Spleen (tissue), 11 donors: ENCODE measurements at regions not wholly inside any gene's neighbourhood (a gene's known extent, or its start where the extent isn't known, plus 50 kb on each side); places are given as distances from the start of the nearest gene placed in this dataset.

ENCODE experiments used
- DNase-seq: peaks from one replicate; pipeline ENCODE4 v3.0.0-alpha.2; 2020
- H3K27ac ChIP-seq, 8 donors: fragments of 200-600 bp; sonication (generic) in 7 of 8; 1 replicate in 4 of 8; 2 replicates in 4 of 8; pipeline versions ENCODE4 v1.5.0 to v1.8.0; 2016 to 2021; ENCODE audit warnings: inconsistent platforms in 4 of 8, mild to moderate bottlenecking in 4 of 8, moderate library complexity in 1 of 8
- H3K27me3 ChIP-seq, 7 donors: fragments of 200-600 bp; sonication (generic) in 6 of 7; replicated peaks in 1 of 7; 1 replicate in 4 of 7; 2 replicates in 3 of 7; pipeline versions ENCODE4 v1.5.0 to v1.8.0; 2016 to 2021; ENCODE audit warnings: inconsistent platforms in 3 of 7, mild to moderate bottlenecking in 1 of 7
- H3K36me3 ChIP-seq, 6 donors: fragments of 200-600 bp; sonication (generic) in 5 of 6; 1 replicate in 4 of 6; 2 replicates in 2 of 6; pipeline versions ENCODE4 v1.5.0 to v1.8.0; 2016 to 2021; ENCODE audit warnings: inconsistent platforms in 2 of 6
- H3K4me1 ChIP-seq, 6 donors: fragments of 200-600 bp; sonication (generic) in 5 of 6; 1 replicate in 3 of 6; 2 replicates in 3 of 6; pipeline versions ENCODE4 v1.5.0 to v1.8.0; 2016 to 2021; ENCODE audit warnings: inconsistent platforms in 3 of 6
- H3K4me3 ChIP-seq, 8 donors: fragments of 200-600 bp; sonication (generic) in 7 of 8; 1 replicate in 4 of 8; 2 replicates in 4 of 8; pipeline versions ENCODE4 v1.5.0 to v1.8.0; 2016 to 2021; ENCODE audit warnings: inconsistent platforms in 4 of 8, mild to moderate bottlenecking in 4 of 8, moderate library complexity in 2 of 8
- H3K9me3 ChIP-seq, 8 donors: fragments of 200-600 bp; sonication (generic) in 7 of 8; 1 replicate in 4 of 8; 2 replicates in 4 of 8; pipeline versions ENCODE4 v1.5.0 to v1.8.0; 2016 to 2021; ENCODE audit warnings: inconsistent platforms in 4 of 8
- POLR2A ChIP-seq, 3 donors: fragments of 450-650 bp; IDR thresholded peaks; one replicate each; pipeline ENCODE4 v1.5.1; 2017; ENCODE audit warnings: antibody characterized with exemption in 3 of 3, mild to moderate bottlenecking in 1 of 3
- POLR2AphosphoS5 ChIP-seq, 3 donors: sonication (generic); formaldehyde crosslinking; IDR thresholded peaks; one replicate each; pipeline ENCODE4 v1.5.1; 2017; ENCODE audit warnings: antibody characterized with exemption in 3 of 3
- WGBS, 5 donors: extraction: QIAGEN DNeasy Blood & Tissue Kit in 3 of 5; methylation state at CpG; one replicate each; pipeline versions ENCODE4 v1.1.5 to v1.1.7; 2013 to 2018; 5-methylcytosine and 5-hydroxymethylcytosine counted together
- intact Hi-C: fragments of 100-400 bp; cut with DNase I; formaldehyde crosslinking; loops from one replicate; pipeline ENCODE4 v1.15.0; 2023; ENCODE audit warnings: low total_unique reads
- TF ChIP-seq, protein P1 (sequence below), 11 experiments: fragments of 200-600 bp in 7 of 11; fragments of 450-650 bp in 4 of 11; sonication (generic) in 4 of 11; IDR thresholded peaks in 8 of 11; conservative IDR thresholded peaks in 3 of 11; 1 replicate in 7 of 11; 2 replicates in 4 of 11; pipeline versions ENCODE4 v1.4.0 to v1.8.0; 2016 to 2021; ENCODE audit warnings: antibody characterized with exemption in 11 of 11, inconsistent platforms in 4 of 11, mild to moderate bottlenecking in 1 of 11
- donor health status: healthy with polysubstance abuse.
- donor health status: DM: no; HTN: no; CAD: no; lungs with moderate emphysema.
- donor health status: DM: no; HTN: no; CAD: no.
- donor health status: Bipolar disorder and iron deficiency.
- donor health status: healthy.
- donor health status: DM: no; HTN: no; CAD: no.
- donor health status: DM: yes; HTN: yes; CAD: no.

DNA sequence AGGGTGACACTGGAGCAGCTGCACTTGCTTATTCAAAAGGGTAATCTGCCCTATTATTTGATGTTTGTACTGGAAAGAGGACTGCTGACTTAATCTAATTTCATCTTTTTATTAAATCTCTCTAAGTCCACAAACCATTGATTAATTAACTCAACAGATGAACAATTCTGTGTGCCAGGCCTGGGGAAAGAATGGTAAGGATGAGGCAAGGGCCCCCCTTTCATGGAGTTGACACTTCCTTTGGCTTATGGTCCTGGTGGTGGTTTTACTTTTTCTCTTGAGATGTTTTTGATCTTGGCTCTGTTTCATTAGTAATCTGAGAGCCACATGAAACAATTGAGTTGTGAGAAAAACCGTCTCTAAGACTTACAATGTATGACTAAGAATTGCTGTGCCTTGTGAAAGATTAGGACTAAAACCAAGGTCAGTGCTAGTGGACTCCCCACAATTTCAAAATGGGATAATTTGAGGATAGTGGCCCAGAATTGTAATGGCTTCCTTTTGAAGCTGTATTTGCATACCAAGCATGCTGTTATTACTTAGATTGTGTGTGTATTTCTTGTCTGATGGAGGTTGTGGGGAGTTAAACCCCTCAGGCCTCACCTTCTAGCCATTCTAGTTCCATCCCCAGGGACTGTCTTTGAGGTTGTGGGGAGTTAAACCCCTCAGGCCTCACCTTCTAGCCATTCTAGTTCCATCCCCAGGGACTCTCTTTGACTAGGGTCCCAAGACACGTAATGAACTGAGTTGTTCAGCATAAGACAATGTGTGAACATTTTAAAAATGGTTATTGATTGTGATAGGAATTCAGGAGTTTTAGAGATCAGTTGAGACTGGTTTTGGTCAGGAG lies 52.5 kb upstream of the EVL start:
- TF ChIP-seq, protein P1, sequence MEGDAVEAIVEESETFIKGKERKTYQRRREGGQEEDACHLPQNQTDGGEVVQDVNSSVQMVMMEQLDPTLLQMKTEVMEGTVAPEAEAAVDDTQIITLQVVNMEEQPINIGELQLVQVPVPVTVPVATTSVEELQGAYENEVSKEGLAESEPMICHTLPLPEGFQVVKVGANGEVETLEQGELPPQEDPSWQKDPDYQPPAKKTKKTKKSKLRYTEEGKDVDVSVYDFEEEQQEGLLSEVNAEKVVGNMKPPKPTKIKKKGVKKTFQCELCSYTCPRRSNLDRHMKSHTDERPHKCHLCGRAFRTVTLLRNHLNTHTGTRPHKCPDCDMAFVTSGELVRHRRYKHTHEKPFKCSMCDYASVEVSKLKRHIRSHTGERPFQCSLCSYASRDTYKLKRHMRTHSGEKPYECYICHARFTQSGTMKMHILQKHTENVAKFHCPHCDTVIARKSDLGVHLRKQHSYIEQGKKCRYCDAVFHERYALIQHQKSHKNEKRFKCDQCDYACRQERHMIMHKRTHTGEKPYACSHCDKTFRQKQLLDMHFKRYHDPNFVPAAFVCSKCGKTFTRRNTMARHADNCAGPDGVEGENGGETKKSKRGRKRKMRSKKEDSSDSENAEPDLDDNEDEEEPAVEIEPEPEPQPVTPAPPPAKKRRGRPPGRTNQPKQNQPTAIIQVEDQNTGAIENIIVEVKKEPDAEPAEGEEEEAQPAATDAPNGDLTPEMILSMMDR (IDR thresholded peaks at IDR 0.05 in 8 of 11, conservative IDR thresholded peaks at IDR 0.05 in 3 of 11) = no peak
- TF ChIP-seq POLR2A (IDR thresholded peaks at IDR 0.05) = no peak
- TF ChIP-seq POLR2AphosphoS5 (IDR thresholded peaks at IDR 0.05) = no peak
- Histone ChIP-seq H3K27ac (no peak overlapping the region), H3K4me1 (peaks cover 0 to 9% (median 0%) of the 10 kb centered on the region in 6 donors), H3K4me3 (no peak overlapping the region), H3K36me3 (no peaks in the 10 kb centered on the region), H3K27me3 (no peaks in the 10 kb centered on the region), H3K9me3 (no peaks in the 10 kb centered on the region)
- no peak for DNase-seq
- intact Hi-C loops = no loop called here
- 75 to 90% (median 81%) methylated on average over 2 of the region's 2 CpGs for WGBS, 5 donors

DNA sequence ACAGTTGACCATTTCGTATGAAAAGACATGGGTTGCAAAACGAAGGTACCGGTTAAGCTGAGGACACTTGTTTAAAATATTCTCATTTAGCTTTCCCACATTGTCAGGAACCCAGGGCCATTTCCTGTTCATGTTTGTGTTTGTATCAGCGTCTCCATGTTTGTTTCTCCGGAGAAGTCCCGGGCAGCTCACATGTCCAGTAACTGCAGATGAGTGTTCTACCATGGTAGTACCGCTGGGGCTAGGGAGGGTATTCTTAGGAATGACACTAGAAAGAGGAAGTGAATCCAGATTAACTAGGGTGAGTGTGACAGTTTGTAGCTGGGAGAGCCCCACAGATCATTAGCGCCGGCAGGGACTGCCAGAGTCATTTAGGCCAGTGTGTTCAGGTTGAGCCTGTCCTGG lies 50.0 kb upstream of the EVL start:
- WGBS, 5 donors = 68 to 81% (median 76%) methylated on average over 9 of the region's 9 CpGs
- H3K4me1 ChIP-seq = peaks cover 0 to 9% (median 0%) of the 10 kb centered on the region in 6 donors
- no peaks in the 10 kb centered on the region for H3K9me3 ChIP-seq
- H3K27me3 ChIP-seq = no peaks in the 10 kb centered on the region
- intact Hi-C loops = no loop called here
- no peak overlapping the region for H3K4me3 ChIP-seq
- no peak for DNase-seq
- TF ChIP-seq POLR2A (IDR thresholded peaks at IDR 0.05) (no peak), POLR2AphosphoS5 (IDR thresholded peaks at IDR 0.05) (no peak)
- TF ChIP-seq, protein P1 (IDR thresholded peaks at IDR 0.05 in 8 of 11, conservative IDR thresholded peaks at IDR 0.05 in 3 of 11) = no peak
- peak overlapping the region in 1 of 8 donors; percentile 1 for H3K27ac ChIP-seq
- no peaks in the 10 kb centered on the region for H3K36me3 ChIP-seq
